ACHN (cell line): ENCODE measurements at regions not wholly inside any gene's neighbourhood (a gene's known extent, or its start where the extent isn't known, plus 50 kb on each side); places are given as distances from the start of the nearest gene placed in this dataset.

Source experiments
- DNase-seq: peaks from one replicate; pipeline ENCODE4 v3.0.0-alpha.2; 2015
- in situ Hi-C: cut with HindIII; loops from 2 replicates; pipeline ENCODE4 v1.10.0; 2017; ENCODE audit warnings: low sequenced_read_pairs, low pct_ligation_motif_present, low pct_unique_long_range_greater_than_20kb

- DNase-seq, result peak; percentile 46
- in situ Hi-C loops, result no loop called here
Observed at GRCh38 chr15:94177112-94177511, 54.2 kb upstream of the MCTP2 start.

GRCh38 chr15:94175420-94175819, 55.9 kb upstream of the MCTP2 start:
- DNase-seq, result no peak
- in situ Hi-C loops, result no loop called here

- DNase-seq, result no peak
- in situ Hi-C loops, result no loop called here
Observed at GRCh38 chr15:94174399-94174802, 57.0 kb upstream of the MCTP2 start.

GRCh38 chr15:94168250-94168649, 63.1 kb upstream of the MCTP2 start:
- no peak for DNase-seq
- in situ Hi-C loops, result no loop called here

GRCh38 chr15:94164971-94165370, 66.4 kb upstream of the MCTP2 start:
- DNase-seq, result no peak
- in situ Hi-C loops, result no loop called here

GRCh38 chr15:94164202-94164807, 67.1 kb upstream of the MCTP2 start:
- in situ Hi-C loops, result no loop called here
- DNase-seq, result peak; percentile 54

GRCh38 chr15:94162939-94163338, 68.4 kb upstream of the MCTP2 start:
- DNase-seq, result no peak
- in situ Hi-C loops, result no loop called here

- DNase-seq, result no peak
- in situ Hi-C loops, result no loop called here
Observed at GRCh38 chr15:94154255-94154654, 77.1 kb upstream of the MCTP2 start.

- in situ Hi-C loops, result no loop called here
- DNase-seq, result no peak
Observed at GRCh38 chr15:94145046-94145445, 86.3 kb upstream of the MCTP2 start.

GRCh38 chr15:94141802-94142201, 89.6 kb upstream of the MCTP2 start:
- in situ Hi-C loops, result no loop called here
- no peak for DNase-seq

GRCh38 chr15:94135486-94136147, 95.7 kb upstream of the MCTP2 start:
- DNase-seq, result no peak
- in situ Hi-C loops, result no loop called here

GRCh38 chr15:94131875-94132274, 99.5 kb upstream of the MCTP2 start:
- in situ Hi-C loops, result no loop called here
- DNase-seq, result no peak

- in situ Hi-C loops, result no loop called here
- DNase-seq, result no peak
Observed at GRCh38 chr15:94130504-94130903, 100.9 kb upstream of the MCTP2 start.

- in situ Hi-C loops, result no loop called here
- no peak for DNase-seq
Observed at GRCh38 chr15:94127006-94127405, 104.4 kb upstream of the MCTP2 start.

GRCh38 chr15:94125698-94126097, 105.7 kb upstream of the MCTP2 start:
- DNase-seq, result no peak

GRCh38 chr15:94125156-94125555, 106.2 kb upstream of the MCTP2 start:
- in situ Hi-C loops, result no loop called here
- DNase-seq, result no peak

More at GRCh38 chr15:94125698-94126097, 105.7 kb upstream of the MCTP2 start:
- in situ Hi-C loops, result no loop called here

GRCh38 chr15:94122516-94122915, 108.8 kb upstream of the MCTP2 start:
- no peak for DNase-seq
- in situ Hi-C loops, result no loop called here

GRCh38 chr15:94119923-94120775, 111.2 kb upstream of the MCTP2 start:
- in situ Hi-C loops, result no loop called here
- DNase-seq, result peak; percentile 73

- no peak for DNase-seq
- in situ Hi-C loops, result no loop called here
Observed at GRCh38 chr15:94119298-94119811, 112.0 kb upstream of the MCTP2 start.
